ENCODE measurements at regions not wholly inside any gene's neighbourhood (a gene's known extent, or its start where the extent isn't known, plus 50 kb on each side); places are given as distances from the start of the nearest gene placed in this dataset.

- no peak for TF ChIP-seq ZBTB40 (IDR thresholded peaks at IDR 0.05)
- TF ChIP-seq ZBTB40 (CRISPR knock-in tag; IDR thresholded peaks at IDR 0.05) = no peak
- TF ChIP-seq PHF21A (IDR thresholded peaks at IDR 0.05; ENCODE audit: borderline replicate concordance, low read depth) = no peak
- TF ChIP-seq ATF3 (IDR thresholded peaks at IDR 0.05) = no peak
- no peak for TF ChIP-seq ATF3 (CRISPR knock-in tag; conservative IDR thresholded peaks at IDR 0.05)
- TF ChIP-seq PCBP2 (IDR thresholded peaks at IDR 0.05; ENCODE audit: low read depth, low read length, poor library complexity, severe bottlenecking) = no peak
- no peak for TF ChIP-seq ZFP1 (CRISPR knock-in tag; IDR thresholded peaks at IDR 0.05)
- no peak for TF ChIP-seq POLR2H (tag; IDR thresholded peaks at IDR 0.05; ENCODE audit: low read depth)
- no peak for TF ChIP-seq MLLT1 (IDR thresholded peaks at IDR 0.05)
- no peak for TF ChIP-seq ZFPM2 (CRISPR knock-in tag; IDR thresholded peaks at IDR 0.05)
Measured at GRCh38 chr5:74966141-74967026, 86.0 kb downstream of the GCNT4 start (continued).

All from K562 (cell line).